GM13976 (cell line): ENCODE measurements at regions not wholly inside any gene's neighbourhood (a gene's known extent, or its start where the extent isn't known, plus 50 kb on each side); places are given as distances from the start of the nearest gene placed in this dataset.
"Not testable (repeated sequence)": the region's sequence is repeated elsewhere in the genome, so short reads cannot be mapped to it uniquely, and the experiment has no call there.

Experiments used
- DNase-seq: peaks from one replicate; pipeline ENCODE4 v3.0.0; 2012; ENCODE audit warnings: low spot score
- CTCF ChIP-seq: IDR thresholded peaks from 2 replicates; pipeline ENCODE4 v1.5.1; 2012; ENCODE audit warnings: borderline replicate concordance, mild to moderate bottlenecking; ENCODE audit not compliant: insufficient read depth; ENCODE audit errors: extremely low read depth, missing control alignments, control extremely low read depth
- in situ Hi-C: fragments of 300-500 bp; cut with MboI; formaldehyde crosslinking; loops from one replicate; pipeline ENCODE4 v1.12.0; 2022; ENCODE audit warnings: low sequenced_read_pairs, mixed read lengths, inconsistent platforms; ENCODE audit not compliant: unreplicated experiment

- in situ Hi-C loops = no loop called here
- no peak for TF ChIP-seq CTCF
- DNase-seq = no peak
Observed at GRCh38 chr6:150486048-150486447, 113.6 kb upstream of the PLEKHG1 start.

- no peak for DNase-seq
- in situ Hi-C loops = no loop called here
- TF ChIP-seq CTCF = no peak
Observed at GRCh38 chr6:150490586-150490985, 109.1 kb upstream of the PLEKHG1 start.

- TF ChIP-seq CTCF = no peak
- in situ Hi-C loops = no loop called here
- DNase-seq = peak; percentile 30
Observed at GRCh38 chr6:150491131-150491810, 108.4 kb upstream of the PLEKHG1 start.

GRCh38 chr6:150491811-150492172, 107.9 kb upstream of the PLEKHG1 start:
- TF ChIP-seq CTCF = no peak
- in situ Hi-C loops = no loop called here
- DNase-seq = no peak

- no peak for TF ChIP-seq CTCF
- in situ Hi-C loops = no loop called here
Observed at GRCh38 chr6:150492507-150492906, 107.2 kb upstream of the PLEKHG1 start.

GRCh38 chr6:150492941-150493340, 106.7 kb upstream of the PLEKHG1 start:
- in situ Hi-C loops = no loop called here
- no peak for DNase-seq
- no peak for TF ChIP-seq CTCF

More at GRCh38 chr6:150492507-150492906, 107.2 kb upstream of the PLEKHG1 start:
- DNase-seq = no peak

- in situ Hi-C loops, DNase-seq: not testable (repeated sequence)
Observed at GRCh38 chr6:150493552-150493951, 106.1 kb upstream of the PLEKHG1 start.
